HG03571 (cell line): ENCODE measurements at regions not wholly inside any gene's neighbourhood (a gene's known extent, or its start where the extent isn't known, plus 50 kb on each side); places are given as distances from the start of the nearest gene placed in this dataset.
"Not testable (repeated sequence)": the region's sequence is repeated elsewhere in the genome, so short reads cannot be mapped to it uniquely, and the experiment has no call there.

ENCODE experiments used
- ATAC-seq: cut with Tn5 transposase; IDR thresholded peaks from one replicate; pipeline ENCODE4 v1.9.1; 2021; ENCODE audit not compliant: unreplicated experiment

GRCh38 chr1:66424530-66424929, 109.4 kb upstream of the SGIP1 start:
- not testable (repeated sequence) for ATAC-seq

GRCh38 chr1:66426239-66426853, 107.6 kb upstream of the SGIP1 start:
- no peak for ATAC-seq

DNA sequence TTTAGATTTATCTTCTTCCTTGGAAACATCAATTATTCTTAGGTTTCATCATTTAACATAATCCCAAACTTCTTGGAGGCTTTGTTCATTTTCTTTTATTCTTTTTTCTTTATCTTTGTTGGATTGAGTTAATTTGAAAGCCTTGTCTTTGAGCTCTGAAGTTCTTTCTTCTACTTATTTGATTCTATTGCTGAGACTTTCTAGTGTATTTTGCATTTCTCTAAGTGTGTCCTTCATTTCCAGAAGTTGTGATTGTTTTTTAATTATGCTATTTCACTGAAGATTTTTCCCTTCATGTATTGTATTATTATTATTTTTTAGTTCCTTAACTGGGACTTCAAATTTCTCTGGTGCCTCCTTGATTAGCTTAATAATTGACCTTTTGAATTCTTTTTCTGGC, 103.1 kb upstream of the SGIP1 start:
- ATAC-seq, result not testable (repeated sequence)

GRCh38 chr1:66431999-66432398, 102.0 kb upstream of the SGIP1 start:
- ATAC-seq, result no peak

DNA sequence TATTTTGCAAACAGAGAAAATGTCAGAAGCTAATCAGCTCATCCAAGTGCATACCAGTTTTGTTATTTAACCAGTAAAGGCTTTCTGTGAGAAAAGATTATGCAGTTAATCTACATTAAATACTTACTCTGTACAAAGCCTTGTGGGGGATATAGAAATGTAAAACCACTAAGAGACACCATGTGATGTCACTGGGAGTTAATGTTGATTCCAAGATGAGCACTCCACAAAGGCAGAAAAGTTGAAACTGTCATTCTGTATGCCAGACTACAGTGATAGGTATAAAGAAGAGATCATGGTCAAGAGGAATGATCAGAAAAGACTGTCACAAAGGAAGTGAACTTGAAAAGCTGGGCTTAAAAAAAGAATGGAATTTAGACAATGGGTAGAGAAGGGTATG, 100.3 kb upstream of the SGIP1 start:
- ATAC-seq, result no peak

GRCh38 chr1:66434096-66434495, 99.9 kb upstream of the SGIP1 start:
- no peak for ATAC-seq

- ATAC-seq, result no peak
Measured at GRCh38 chr1:66435541-66435940, 98.4 kb upstream of the SGIP1 start.

DNA sequence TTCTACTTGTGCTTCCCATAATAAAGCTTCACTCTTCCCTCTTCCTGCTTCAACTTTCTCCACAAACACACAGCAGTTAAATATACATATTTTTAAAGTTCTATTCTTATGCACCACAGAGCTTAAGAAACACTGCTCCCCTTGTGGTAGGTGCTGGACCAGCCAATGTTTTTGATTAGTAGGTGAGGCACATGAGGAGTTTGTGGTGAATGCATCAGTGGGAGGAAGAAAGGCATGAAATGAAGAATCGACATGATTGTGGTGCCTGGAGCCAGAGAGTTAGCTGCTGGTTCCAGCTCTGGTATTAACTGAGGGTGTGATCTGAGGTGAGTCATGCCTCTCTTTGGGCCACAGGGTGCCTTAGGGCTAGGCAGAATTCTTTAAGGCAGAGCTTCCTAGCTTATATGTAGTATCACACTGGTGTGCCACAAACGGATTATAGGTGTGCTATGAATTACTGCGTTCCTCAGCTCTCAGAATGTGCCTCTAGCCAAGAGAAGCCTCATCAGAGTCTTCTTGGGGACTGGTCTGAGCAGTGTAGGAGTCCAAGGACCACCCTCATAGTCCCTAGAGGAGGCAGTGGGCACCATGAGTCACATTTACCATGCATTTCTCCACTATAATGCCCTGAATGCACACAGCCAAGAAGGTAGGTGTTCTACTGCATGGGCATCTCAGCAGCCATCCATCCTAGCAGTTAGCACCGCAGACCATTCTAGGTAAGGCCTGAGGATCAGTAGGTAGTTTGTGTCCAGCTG, 97.4 kb upstream of the SGIP1 start:
- peak; percentile 38 for ATAC-seq

- no peak for ATAC-seq
Measured at GRCh38 chr1:66437136-66437401, 96.9 kb upstream of the SGIP1 start.

DNA sequence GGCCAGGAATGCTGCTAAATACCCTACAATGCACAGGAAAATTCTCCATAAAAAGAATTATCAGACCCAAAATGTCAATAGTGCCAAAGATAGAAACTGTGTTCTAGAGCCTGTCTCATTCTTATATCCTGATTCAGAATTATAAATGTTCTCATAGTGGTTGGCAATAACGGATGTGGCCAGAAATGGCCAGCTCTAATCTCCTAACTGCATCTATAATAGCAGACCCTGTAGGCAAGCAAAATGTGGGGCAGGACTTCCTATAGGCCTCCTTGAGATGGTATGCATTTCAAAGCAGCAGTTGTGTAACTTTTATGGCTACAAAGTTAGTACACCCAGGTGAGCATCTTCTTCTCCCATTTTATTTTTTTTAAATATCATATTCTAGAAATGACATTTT, 95.9 kb upstream of the SGIP1 start:
- no peak for ATAC-seq

- peak; percentile 2 for ATAC-seq
Measured at GRCh38 chr1:66438501-66438900, 95.5 kb upstream of the SGIP1 start.

GRCh38 chr1:66439031-66439740, 94.8 kb upstream of the SGIP1 start:
- ATAC-seq, result peak; percentile 77

DNA sequence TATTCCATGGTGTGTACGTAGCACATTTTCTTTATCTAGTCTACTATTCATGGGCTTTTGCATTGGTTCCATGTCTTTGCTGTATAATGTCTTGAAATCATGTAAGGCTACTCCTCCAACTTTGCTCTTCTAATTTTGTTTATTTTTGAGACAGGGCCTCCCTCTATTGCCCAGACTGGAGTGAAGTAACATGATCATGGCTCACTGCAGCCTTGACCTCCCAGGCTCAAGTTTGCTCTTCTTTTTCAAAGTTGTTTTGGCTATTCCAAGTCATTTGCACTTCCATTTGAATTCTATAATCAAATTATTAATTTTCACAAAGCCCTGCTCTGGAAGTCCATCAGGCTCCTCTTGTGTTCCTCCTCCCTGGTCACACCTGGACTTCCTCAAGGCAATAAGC, 90.2 kb upstream of the SGIP1 start:
- no peak for ATAC-seq

DNA sequence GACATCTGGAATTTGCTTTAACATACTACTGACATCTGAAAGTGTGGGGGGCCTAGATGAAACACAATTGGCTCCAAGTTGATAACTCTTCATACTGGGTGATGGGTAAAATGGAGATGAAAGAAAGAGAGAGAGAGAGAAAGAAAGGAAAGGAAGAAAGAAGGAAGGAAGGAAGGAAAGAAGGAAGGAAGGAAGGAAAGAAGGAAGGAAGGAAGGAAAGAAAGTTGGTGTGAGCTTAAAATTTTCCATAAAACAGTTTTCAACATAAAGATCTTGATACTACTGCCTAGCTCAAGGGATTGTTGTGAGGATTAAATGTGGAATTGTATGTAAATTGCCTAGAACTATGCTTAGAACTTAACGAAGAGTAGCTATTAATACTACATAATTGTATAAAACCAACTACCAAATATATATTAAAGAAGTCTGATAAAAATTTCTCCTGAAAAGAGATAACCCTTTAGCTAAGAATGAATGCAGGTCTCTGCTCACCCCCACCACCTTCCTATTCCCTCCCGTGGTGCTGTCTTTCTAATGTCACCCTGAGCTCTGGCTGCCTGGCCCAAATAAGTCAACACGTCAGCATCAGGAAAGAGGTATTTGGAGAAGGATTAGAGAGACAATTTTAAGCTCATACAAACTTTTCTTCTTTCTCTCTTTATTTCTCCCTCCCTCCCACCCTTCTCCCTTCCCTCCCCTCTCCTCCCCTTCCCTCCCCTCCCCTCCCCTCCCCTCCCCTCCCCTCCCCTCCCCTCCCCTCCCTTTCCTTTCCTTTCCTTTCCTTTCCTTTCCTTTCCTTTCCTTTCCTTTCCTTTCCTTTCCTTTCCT, 89.3 kb upstream of the SGIP1 start:
- ATAC-seq, result no peak

DNA sequence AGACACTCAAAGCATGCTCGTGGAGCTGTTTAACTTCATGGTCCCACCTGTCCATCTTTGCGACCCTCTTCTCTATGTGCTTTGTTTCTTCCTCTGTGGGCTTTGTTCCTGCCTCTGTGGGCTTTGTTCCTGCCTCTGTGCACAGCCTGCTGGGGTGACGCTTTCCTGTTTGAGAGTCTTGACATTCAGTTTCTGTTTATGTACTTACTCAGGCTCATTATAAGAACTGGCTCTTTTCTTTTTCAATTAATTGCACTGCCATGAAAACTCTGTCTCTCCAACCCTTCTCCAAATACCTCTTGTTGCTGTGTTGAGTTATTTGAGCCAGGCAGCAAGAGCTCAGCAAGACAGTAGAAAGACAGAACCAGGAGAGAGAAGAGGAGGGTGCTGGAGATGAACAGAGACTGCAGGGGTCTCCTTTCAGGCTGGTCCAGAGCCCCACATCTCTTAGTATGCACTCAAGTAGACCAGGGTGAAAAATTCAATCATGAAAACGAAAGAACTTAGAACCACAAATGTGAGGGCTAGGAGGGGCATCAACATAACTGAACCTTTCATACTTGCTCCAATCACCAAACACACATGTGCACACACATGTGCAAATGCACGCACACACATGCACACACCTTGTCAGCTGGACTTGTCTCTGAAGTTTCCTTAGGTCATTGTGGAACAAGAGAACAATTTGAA, 88.3 kb upstream of the SGIP1 start:
- peak; percentile 79 for ATAC-seq

GRCh38 chr1:66446261-66447001, 87.5 kb upstream of the SGIP1 start:
- ATAC-seq, result peak; percentile 56

DNA sequence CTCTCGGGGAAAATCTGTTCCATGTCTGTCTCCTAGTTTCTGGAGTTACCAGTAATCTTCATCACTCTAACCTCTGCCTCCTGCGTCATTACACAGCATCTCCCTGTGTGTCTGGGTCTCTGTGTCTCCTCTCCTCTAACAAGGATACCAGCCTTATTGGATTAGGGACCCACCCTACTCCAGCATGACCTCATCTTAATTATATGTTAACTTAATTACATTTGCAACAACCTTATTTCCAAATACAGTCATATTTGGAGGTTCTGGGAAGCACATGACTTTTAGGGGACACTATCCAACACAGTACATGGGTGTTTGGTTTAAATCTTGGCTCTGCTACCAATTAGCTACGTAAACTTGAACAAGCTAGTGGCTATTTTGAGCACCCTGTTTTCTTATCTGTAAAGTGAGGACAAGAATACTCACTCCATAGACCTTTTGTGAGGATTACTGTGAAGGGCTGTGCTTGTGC, 83.9 kb upstream of the SGIP1 start:
- no peak for ATAC-seq

DNA sequence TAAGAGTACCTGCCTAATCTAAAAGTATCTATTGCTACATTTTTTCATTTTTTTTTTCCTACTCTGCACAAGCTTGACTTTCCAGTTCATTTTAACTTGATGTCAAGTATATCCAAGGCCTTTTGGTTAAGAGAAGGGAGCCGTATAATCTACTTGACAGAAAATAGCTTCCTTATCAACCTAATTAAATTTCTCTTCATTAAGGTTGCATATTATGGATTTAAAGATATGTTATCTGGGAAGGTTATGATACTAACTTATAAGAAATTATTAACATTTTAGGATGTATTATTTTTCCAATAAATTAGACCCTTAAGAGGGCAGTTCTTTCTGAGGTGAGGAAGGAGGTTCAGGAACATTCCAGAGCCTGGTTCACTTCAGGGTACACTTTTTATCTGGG, 83.1 kb upstream of the SGIP1 start:
- no peak for ATAC-seq

- ATAC-seq, result no peak
Measured at GRCh38 chr1:66452162-66452561, 81.8 kb upstream of the SGIP1 start.

DNA sequence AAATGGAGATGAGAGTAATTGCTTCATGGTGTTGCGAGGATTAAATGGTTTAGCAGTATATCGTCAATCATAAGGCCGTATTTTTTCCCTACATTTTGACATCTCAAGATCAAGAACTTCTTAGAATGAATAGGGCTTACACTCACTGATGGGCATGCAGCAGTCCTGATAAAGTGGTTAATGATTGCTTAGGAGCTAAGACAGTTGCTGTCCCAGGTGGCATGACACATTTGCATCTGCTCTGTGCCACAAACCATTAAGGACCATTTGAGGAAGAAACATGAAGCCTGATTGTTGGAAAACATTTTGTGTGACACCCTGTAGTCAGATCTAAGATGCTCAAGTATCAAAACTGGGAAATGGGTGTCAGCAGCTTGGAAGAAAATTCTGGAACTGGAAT, 81.0 kb upstream of the SGIP1 start:
- ATAC-seq, result peak; percentile 72
